Lung (tissue), 11 donors: ENCODE measurements at regions not wholly inside any gene's neighbourhood (a gene's known extent, or its start where the extent isn't known, plus 50 kb on each side); places are given as distances from the start of the nearest gene placed in this dataset.

Source experiments
- ATAC-seq: fragments of 200-7000 bp; cut with Tn5 transposase; one replicate; pipeline ENCODE4 v1.9.1; 2020; ENCODE audit warnings: moderate number of reproducible peaks; ENCODE audit not compliant: insufficient read depth, low FRiP score
- DNase-seq, 3 donors: peaks; one replicate each; pipeline ENCODE4 v3.0.0-alpha.2; 2013 to 2017
- H3K27ac ChIP-seq, 2 donors: one replicate each; pipeline ENCODE4 v1.5.1; 2013; ENCODE audit warnings: mild to moderate bottlenecking in 2 of 2, moderate library complexity in 2 of 2, control low read depth in 1 of 2, inconsistent platforms in 1 of 2, low read depth in 1 of 2, low read length in 1 of 2
- H3K27me3 ChIP-seq, 3 donors: one replicate each; pipeline ENCODE4 v1.5.1; 2013; ENCODE audit warnings: low read length in 2 of 3; ENCODE audit not compliant: control insufficient read depth in 3 of 3, insufficient read depth in 3 of 3
- H3K36me3 ChIP-seq, 4 donors: one replicate each; pipeline ENCODE4 v1.5.1; 2013; ENCODE audit warnings: low read length in 4 of 4, mild to moderate bottlenecking in 1 of 4, moderate library complexity in 1 of 4; ENCODE audit not compliant: control insufficient read depth in 4 of 4, insufficient read depth in 4 of 4
- H3K4me1 ChIP-seq, 5 donors: one replicate each; pipeline ENCODE4 v1.5.1; 2013; ENCODE audit warnings: low read length in 5 of 5, mild to moderate bottlenecking in 2 of 5, moderate library complexity in 1 of 5; ENCODE audit not compliant: control insufficient read depth in 5 of 5, insufficient read depth in 5 of 5
- H3K4me3 ChIP-seq: one replicate; pipeline ENCODE4 v1.5.1; 2013; ENCODE audit warnings: mild to moderate bottlenecking, control low read depth, moderate library complexity
- H3K9ac ChIP-seq, 2 donors: one replicate each; pipeline ENCODE4 v1.5.1; 2013; ENCODE audit warnings: low read length in 2 of 2, control low read depth in 1 of 2; ENCODE audit not compliant: insufficient read depth in 1 of 2
- H3K9me3 ChIP-seq, 4 donors: one replicate each; pipeline ENCODE4 v1.5.1; 2013; ENCODE audit warnings: low read length in 3 of 4, mild to moderate bottlenecking in 1 of 4, moderate library complexity in 1 of 4; ENCODE audit not compliant: control insufficient read depth in 4 of 4, insufficient read depth in 3 of 4
- CTCF ChIP-seq: IDR thresholded peaks from 2 replicates; pipeline ENCODE4 v1.5.1; 2012; ENCODE audit warnings: mild to moderate bottlenecking; ENCODE audit errors: control extremely low read depth, extremely low read depth
- WGBS, 2 donors: extraction: QIAGEN DNeasy Blood & Tissue Kit; methylation state at CpG; one replicate each; pipeline ENCODE4 v1.1.7; 2013; 5-methylcytosine and 5-hydroxymethylcytosine counted together
- donor health status: control.
- donor health status: control.
- donor health status: Bipolar disorder and iron deficiency.
- donor health status: healthy.
- donor health status: DM: yes; HTN: yes; CAD: no.

- Histone ChIP-seq H3K4me1 (no peaks in the 10 kb centered on the region), H3K9me3 (no peaks in the 10 kb centered on the region), H3K27me3 (no peaks in the 10 kb centered on the region), H3K9ac (no peak overlapping the region), H3K27ac (no peak overlapping the region), H3K36me3 (no peaks in the 10 kb centered on the region), H3K4me3 (no peak overlapping the region)
- ATAC-seq (no peak), DNase-seq (no peak)
- no peak for TF ChIP-seq CTCF
Observed at GRCh38 chr13:68970532-68970931, 1137.1 kb upstream of the ATXN8OS start.

DNA sequence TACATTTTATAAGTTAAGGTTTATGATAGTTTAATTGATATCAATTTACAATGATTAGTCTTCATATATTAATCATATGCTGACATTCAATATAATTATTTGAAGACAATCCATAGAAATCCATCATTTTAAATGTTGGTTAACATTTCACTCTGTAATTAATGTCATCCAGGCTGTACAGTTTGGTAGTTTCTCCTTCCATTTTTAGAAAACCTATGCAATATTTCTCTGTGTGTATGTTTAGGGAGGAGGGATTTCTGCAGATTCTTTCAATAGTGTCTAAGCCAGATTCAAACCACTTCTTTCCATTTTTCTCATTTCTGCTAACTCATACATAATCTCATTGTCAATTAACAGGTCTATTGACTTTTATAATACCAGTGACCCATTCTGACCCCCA is 1159.0 kb upstream of the ATXN8OS start:
- DNase-seq (no peak), ATAC-seq (no peak)
- Histone ChIP-seq H3K36me3 (no peaks in the 10 kb centered on the region), H3K4me1 (no peaks in the 10 kb centered on the region), H3K27me3 (no peaks in the 10 kb centered on the region), H3K4me3 (no peak overlapping the region), H3K9me3 (no peaks in the 10 kb centered on the region), H3K9ac (no peak overlapping the region), H3K27ac (no peak overlapping the region)
- TF ChIP-seq CTCF: no peak

- Histone ChIP-seq H3K4me1 (no peaks in the 10 kb centered on the region), H3K9me3 (no peaks in the 10 kb centered on the region), H3K27ac (no peak overlapping the region), H3K36me3 (no peaks in the 10 kb centered on the region), H3K27me3 (no peaks in the 10 kb centered on the region), H3K9ac (no peak overlapping the region), H3K4me3 (no peak overlapping the region)
- no peak for TF ChIP-seq CTCF
- DNase-seq (no peak), ATAC-seq (no peak)
- WGBS, 2 donors: 76 to 80% methylated on average over 2 of the region's 2 CpGs
Observed at GRCh38 chr13:68944272-68944671, 1163.4 kb upstream of the ATXN8OS start.

GRCh38 chr13:68940049-68940448 is 1167.6 kb upstream of the ATXN8OS start:
- ATAC-seq: no peak
- WGBS, 2 donors: 31 to 40% methylated on average over 1 of the region's 1 CpG
- H3K36me3 ChIP-seq: no peaks in the 10 kb centered on the region
- no peaks in the 10 kb centered on the region for H3K4me1 ChIP-seq
- no peak for TF ChIP-seq CTCF
- H3K9ac ChIP-seq: no peak overlapping the region
- no peak overlapping the region for H3K27ac ChIP-seq
- H3K9me3 ChIP-seq: no peaks in the 10 kb centered on the region
- no peak overlapping the region for H3K4me3 ChIP-seq
- DNase-seq: no peak
- no peaks in the 10 kb centered on the region for H3K27me3 ChIP-seq
